Stimulated activated naive CD8-positive, alpha-beta T cell treated with anti-CD3 and anti-CD28 coated beads, Interleukin-15, Interleukin-2, amounts not matched to agents 100 U/mL and 50 U/mL, for 24 hours (primary cell): ENCODE measurements at regions not wholly inside any gene's neighbourhood (a gene's known extent, or its start where the extent isn't known, plus 50 kb on each side); places are given as distances from the start of the nearest gene placed in this dataset.

Experiments used
- ATAC-seq: fragments of 150-1000 bp; cut with Tn5 transposase; one replicate; pipeline ENCODE4 v1.10.0; 2021
- DNase-seq: peaks from one replicate; pipeline ENCODE4 v3.0.0; 2021

GRCh38 chr4:24103434-24104157, 213.7 kb upstream of the PPARGC1A start:
- ATAC-seq (no peak), DNase-seq (no peak)

DNA sequence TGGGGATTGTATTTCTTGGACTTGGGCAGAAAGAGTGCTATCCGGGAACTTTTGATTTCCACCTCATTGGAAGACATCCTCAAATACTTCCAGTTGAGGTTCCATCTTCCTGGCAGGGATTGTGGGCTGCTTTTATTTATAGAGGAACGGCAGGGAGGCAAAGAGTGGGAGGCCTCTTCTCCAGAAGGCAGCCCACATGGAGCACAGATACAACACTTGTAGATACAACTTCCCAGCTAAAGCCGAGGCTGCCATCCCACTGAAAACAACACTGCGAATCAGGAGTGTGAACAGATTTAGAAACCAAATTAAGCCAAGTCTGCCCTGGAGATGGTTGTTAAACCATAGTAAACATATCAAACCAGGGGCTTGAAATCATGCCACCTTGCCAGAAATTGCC, 212.8 kb upstream of the PPARGC1A start:
- ATAC-seq, result no peak

DNA sequence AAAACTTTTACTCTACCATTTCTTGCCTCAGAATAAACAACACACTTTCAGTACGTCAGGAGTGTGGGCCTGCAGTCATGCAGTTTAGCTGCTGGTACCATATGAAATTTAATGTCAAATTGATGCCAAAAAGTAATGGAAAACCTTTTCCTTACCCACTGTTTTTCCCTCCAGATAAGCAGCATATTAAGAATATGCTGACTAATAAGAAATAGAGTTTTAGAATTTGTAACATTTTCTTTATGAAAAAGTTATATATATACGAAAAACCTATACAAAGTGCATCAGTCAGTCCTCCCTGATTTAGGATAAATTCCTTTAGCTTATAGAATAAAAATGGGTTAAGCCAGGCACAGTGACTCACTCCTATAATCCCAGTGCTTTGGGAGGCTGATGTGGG, 206.8 kb upstream of the PPARGC1A start:
- no peak for DNase-seq
- ATAC-seq, result no peak

More for the DNA sequence above, 212.8 kb upstream of the PPARGC1A start:
- no peak for DNase-seq

DNA sequence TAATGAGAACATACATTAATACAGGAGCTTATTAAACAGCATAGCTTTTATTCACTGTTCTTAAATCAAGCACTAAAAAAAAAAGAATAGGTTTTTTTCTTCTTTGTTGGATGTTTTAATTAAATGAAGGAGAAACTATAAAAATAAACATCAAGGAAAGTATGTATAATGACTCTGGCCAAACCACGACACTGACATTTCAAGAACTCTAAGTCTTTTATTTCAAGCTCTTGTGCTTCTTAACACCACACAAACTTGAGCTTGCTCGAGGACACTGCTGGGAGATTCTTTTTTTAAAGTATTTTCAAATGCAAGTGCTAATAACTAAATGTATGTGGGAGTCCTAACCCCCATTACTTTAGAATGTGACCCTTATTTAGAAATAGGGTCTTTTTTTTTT, 204.9 kb upstream of the PPARGC1A start:
- no peak for ATAC-seq
- DNase-seq, result no peak

- ATAC-seq, result no peak
Observed at GRCh38 chr4:24093446-24093845, 203.6 kb upstream of the PPARGC1A start.

GRCh38 chr4:24091639-24092233, 201.9 kb upstream of the PPARGC1A start:
- DNase-seq (no peak), ATAC-seq (no peak)

More at GRCh38 chr4:24093446-24093845, 203.6 kb upstream of the PPARGC1A start:
- DNase-seq, result no peak

- ATAC-seq (no peak), DNase-seq (no peak)
Observed at GRCh38 chr4:24089851-24090534, 200.1 kb upstream of the PPARGC1A start.

DNA sequence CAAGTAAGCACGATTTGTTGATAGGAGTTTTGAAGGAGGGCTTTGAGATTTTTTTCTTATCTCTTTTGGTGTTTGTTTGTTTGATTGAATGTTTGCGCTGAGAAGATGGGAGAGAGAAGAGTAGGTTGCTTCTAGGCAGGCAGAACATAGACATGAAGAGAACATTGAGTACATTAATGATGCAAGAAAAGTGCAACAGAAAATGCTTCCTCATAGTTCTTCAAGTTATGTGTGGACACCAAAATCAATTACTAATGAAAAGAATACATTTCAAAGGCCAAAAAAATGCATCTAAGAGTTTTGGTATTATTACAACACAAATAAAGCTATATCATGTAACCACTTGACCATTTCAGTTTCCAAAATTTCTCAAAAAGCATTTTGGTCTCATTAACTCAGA, 191.0 kb upstream of the PPARGC1A start:
- no peak for DNase-seq
- no peak for ATAC-seq

- DNase-seq (no peak), ATAC-seq (no peak)
Observed at GRCh38 chr4:24078347-24078962, 188.6 kb upstream of the PPARGC1A start.

- DNase-seq (no peak), ATAC-seq (no peak)
Observed at GRCh38 chr4:24076811-24077210, 187.0 kb upstream of the PPARGC1A start.

DNA sequence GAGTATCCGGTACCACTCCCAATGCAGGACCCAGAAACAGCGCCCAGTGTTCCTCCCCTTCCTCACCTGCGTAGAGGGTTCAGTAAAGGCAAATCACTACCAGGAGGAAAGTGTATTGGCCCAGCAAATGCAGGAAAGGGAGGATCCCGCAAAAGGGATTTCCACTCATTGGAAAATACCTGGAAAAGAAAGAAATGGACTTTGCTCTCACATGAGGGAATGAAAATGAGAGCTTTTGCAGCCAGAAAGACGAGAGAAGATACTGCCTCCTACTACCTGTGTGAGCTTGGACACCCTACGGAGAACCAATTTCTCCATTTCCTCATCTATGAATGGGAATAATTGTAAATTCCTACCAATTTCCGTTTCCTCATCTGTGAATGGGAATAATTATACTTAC, 184.1 kb upstream of the PPARGC1A start:
- ATAC-seq (no peak), DNase-seq (no peak)

DNA sequence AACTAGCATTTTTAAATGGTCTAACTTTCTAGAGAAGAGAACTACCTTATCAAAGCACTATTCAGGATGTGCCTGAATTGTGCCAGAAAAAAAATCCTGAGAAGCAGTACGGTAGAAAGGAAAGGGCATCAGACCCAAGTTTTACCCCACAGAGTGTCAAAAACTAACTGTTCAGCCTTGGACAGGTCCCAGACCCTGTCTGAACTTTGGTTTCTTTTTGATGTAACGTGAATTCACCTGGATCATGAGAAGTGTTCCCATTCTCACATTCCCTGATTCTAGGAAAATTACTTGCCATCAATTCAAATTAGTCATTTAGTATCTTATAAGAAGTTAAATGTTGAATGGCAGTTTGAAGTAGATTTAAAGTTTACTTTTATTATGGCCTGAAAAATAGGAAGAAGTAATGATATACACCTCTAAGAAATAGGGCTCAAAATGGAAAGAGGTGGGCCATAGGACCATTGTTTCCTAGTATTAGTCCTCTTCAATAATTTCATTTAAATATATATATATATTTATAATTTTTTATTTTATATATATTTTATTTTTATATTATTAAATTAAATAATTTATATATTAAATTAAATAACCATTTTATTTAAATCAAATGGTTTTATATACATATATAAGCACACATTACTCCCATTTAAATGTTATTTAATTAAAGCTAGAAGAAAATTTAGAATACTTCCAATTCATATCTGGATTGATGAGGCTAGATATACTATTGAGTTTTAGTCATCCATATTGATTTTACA, 181.9 kb upstream of the PPARGC1A start:
- DNase-seq (no peak), ATAC-seq (no peak)

- ATAC-seq, result no peak
- no peak for DNase-seq
Observed at GRCh38 chr4:24070117-24070516, 180.3 kb upstream of the PPARGC1A start.

GRCh38 chr4:24067367-24068193, 177.7 kb upstream of the PPARGC1A start:
- no peak for ATAC-seq
- DNase-seq, result no peak

DNA sequence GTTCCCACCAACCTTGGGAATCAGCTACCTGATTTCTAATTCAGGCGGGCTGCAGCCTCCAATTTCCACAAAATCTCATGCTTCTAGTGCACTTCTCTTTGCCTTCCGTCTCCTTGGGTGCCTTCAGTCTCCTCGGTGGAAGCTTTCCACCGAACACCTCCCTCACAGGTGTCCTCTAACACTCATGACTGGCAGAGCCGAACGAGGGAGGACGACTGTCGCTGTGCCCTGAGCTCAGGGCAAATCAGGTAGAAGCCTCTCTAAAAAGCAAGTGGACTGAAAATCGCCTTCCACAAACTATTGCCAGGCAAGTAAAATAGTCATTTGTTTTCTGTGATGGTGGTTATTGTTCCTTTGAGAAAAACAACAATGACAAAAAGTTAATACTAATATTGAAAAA, 176.1 kb upstream of the PPARGC1A start:
- ATAC-seq (no peak), DNase-seq (no peak)

GRCh38 chr4:24063731-24064130, 173.9 kb upstream of the PPARGC1A start:
- ATAC-seq, result no peak
- no peak for DNase-seq

DNA sequence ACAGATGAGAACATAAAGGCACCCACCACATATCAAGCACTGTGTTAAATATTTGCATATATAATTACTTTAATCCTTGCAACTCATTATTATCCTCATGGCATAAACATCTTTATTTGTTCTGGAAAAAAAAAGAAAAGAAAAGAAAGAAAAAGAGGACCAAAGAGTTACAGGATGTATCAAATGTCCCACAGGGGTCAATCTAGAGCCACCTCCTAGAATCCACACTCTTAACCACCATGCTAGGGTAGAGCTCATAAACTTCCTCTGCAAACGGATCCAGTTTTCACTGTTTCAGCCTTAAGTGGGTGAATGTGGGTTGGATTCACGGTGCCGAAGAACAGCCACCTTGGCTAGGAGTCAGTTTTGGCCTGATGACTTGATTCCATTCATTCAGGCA, 171.1 kb upstream of the PPARGC1A start:
- ATAC-seq, result no peak
- DNase-seq, result no peak

DNA sequence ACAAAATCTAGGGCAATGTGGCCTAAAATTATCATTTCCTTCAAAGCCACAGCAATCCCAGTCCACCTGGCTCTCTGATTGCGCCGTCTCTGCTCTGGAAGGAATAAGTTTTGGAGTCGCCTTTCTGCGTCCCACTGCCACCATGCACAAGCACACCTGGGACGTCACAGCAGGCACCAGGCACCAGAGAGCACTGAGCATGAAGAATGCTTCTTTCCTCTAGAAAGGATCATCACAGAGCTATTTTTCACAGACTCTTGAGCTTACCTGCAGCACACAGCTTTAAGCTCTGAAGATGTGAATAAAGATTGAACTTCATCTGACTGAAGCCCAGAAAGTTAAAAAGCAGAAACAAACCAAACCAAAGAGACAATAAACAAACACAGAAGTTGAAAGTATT, 170.0 kb upstream of the PPARGC1A start:
- ATAC-seq, result no peak
- no peak for DNase-seq

DNA sequence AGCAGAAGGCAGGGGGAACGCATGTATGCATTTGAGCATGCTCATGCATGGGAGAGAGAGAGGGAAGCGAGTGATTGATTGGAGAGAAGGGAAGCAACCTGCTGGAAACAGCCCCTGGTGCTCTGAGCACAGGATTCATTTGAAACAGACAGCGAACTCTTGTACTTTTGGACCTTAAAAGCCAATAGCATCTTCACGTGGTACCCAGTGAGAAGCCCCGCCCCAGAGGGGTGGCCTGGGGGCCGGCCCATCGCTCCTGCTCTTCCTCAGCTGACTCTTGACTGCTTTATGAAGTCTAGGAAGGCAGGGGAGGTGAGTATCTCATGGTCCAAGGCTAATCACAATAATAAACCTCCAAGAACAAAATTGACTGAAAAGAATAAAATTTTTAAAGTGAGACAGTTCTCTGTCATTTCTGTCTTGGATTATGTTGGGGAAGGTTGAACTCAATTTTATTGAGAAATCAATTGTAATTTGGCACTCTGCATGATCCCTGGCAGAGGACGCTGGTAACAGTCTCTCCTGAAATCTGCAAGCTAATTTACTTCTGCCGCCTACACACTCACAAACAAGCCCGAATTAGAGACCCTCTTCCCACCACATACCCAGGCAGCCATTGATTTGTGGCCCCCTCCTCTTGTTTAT, 168.2 kb upstream of the PPARGC1A start:
- DNase-seq, result no peak
- ATAC-seq, result no peak

DNA sequence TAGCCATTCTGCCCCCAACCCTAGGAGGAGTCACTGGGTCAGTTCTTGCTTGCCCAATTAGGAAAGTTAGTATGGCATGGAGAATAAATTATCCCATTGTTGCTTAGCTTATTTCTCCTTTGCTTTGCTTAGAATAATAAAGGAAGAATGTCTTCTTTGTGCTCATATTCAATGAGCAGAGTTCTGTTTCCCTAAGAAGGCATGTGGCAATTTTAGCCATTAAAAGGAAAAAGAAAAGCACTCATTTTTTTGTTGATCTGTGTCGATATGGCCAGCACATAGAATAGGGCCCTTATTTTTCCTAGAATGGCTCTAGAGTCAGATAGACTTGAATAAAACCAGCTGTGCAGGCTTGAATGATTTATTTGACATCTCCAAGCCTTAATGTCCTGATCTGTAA, 166.4 kb upstream of the PPARGC1A start:
- ATAC-seq, result no peak
- no peak for DNase-seq

GRCh38 chr4:24055623-24056022, 165.8 kb upstream of the PPARGC1A start:
- ATAC-seq (no peak), DNase-seq (no peak)
